ENCODE measurements at regions not wholly inside any gene's neighbourhood (a gene's known extent, or its start where the extent isn't known, plus 50 kb on each side); places are given as distances from the start of the nearest gene placed in this dataset.
"Not testable (repeated sequence)": the region's sequence is repeated elsewhere in the genome, so short reads cannot be mapped to it uniquely, and the experiment has no call there.

DNA sequence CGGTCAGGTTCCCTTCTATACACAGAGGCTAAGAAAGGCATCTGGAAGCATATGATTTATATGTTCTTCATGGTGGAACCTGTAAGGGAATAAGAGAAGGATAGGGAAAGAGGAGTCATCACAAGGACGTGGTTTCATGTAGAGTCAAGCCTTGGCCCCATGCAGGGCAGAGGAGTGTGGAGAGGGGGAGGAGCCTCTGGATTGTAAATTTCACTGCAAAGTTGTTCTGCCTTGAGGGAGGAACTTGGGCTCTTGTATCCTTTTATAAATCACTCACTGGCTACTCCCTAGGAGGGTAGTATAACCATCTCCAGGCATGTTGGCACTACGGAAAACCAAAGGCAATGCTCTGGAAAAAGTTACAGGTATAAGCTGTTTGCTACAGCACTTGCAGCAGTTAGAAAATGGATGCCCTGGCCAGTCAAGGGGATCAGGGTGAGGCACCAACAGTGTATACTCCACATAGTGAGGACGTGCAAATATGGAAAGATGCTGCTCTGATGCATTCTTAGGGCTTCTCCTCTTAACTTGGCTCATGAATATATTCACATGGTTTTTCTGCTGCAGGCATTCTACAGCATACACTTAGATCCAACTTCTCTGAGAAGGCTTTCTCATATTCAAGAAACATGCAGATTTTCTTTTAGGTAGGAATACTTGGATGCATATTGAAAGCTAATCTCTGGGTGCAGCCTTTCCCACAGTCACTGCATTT is 60.3 kb upstream of the ZNF81 start:
- DNase-seq (ENCODE audit: low read depth) = no peak
- no peak overlapping the region for H3K4me3 ChIP-seq (ENCODE audit: low read length)
- TF ChIP-seq, protein P1, sequence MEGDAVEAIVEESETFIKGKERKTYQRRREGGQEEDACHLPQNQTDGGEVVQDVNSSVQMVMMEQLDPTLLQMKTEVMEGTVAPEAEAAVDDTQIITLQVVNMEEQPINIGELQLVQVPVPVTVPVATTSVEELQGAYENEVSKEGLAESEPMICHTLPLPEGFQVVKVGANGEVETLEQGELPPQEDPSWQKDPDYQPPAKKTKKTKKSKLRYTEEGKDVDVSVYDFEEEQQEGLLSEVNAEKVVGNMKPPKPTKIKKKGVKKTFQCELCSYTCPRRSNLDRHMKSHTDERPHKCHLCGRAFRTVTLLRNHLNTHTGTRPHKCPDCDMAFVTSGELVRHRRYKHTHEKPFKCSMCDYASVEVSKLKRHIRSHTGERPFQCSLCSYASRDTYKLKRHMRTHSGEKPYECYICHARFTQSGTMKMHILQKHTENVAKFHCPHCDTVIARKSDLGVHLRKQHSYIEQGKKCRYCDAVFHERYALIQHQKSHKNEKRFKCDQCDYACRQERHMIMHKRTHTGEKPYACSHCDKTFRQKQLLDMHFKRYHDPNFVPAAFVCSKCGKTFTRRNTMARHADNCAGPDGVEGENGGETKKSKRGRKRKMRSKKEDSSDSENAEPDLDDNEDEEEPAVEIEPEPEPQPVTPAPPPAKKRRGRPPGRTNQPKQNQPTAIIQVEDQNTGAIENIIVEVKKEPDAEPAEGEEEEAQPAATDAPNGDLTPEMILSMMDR (IDR thresholded peaks at IDR 0.05; ENCODE audit: insufficient read depth, low read depth, low read length, missing control alignments) = no peak

GRCh38 chrX:47772764-47773163 is 63.9 kb upstream of the ZNF81 start:
- no peak overlapping the region for H3K4me3 ChIP-seq (ENCODE audit: low read length)
- DNase-seq (ENCODE audit: low read depth) = no peak
- TF ChIP-seq, protein P1 (IDR thresholded peaks at IDR 0.05; ENCODE audit: insufficient read depth, low read depth, low read length, missing control alignments) = no peak

- H3K4me3 ChIP-seq (ENCODE audit: low read length) = no peak overlapping the region
- TF ChIP-seq, protein P1 (IDR thresholded peaks at IDR 0.05; ENCODE audit: insufficient read depth, low read depth, low read length, missing control alignments) = no peak
- no peak for DNase-seq (ENCODE audit: low read depth)
Observed at GRCh38 chrX:47771473-47771872, 65.2 kb upstream of the ZNF81 start.

DNA sequence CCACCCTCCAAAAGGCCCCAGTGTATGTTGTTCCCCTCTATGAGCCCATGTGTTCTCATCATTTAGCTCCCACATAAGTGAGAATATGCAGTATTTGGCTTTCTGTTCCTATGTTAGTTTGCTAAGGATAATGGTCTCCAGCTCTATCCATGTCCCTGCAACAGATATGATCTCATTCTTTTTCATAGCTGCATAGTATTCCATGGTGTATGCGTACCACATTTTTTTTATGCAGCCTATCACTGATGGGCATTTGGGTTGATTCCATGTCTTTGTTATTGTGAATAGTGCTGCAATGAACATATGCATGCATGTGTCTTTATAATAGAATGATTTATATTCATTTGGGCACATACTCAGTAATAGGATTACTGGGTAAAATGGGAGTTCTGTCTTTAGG is 73.9 kb upstream of the ZNF81 start:
- not testable (repeated sequence) for H3K4me3 ChIP-seq (ENCODE audit: low read length); DNase-seq (ENCODE audit: low read depth)

DNA sequence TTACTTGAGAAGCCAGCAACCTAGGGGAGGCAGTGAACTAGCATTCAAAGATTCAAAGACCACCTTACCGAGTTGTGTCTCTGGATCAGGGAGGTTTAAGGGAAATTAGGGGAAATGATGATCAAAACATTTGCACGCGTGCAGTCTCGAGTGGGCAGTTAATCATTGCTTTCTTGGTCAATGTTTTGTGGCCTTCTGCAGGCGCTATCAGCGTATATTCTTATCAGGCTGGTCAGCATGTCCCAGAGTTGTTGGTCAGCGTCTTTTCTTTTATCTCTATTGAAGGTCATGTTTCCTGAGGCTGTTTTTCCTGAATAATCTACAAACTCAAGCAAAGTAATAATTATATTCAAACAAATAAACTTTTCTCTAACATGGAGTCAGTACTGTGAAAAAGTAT is 84.0 kb upstream of the ZNF81 start:
- no peak overlapping the region for H3K4me3 ChIP-seq (ENCODE audit: low read length)
- DNase-seq (ENCODE audit: low read depth) = no peak
- TF ChIP-seq, protein P1 (IDR thresholded peaks at IDR 0.05; ENCODE audit: insufficient read depth, low read depth, low read length, missing control alignments) = no peak

GRCh38 chrX:47751670-47752069 is 85.0 kb upstream of the ZNF81 start:
- peak; percentile 41 for DNase-seq (ENCODE audit: low read depth)
- TF ChIP-seq, protein P1 (IDR thresholded peaks at IDR 0.05; ENCODE audit: insufficient read depth, low read depth, low read length, missing control alignments) = peak; percentile 45
- no peak overlapping the region for H3K4me3 ChIP-seq (ENCODE audit: low read length)

GRCh38 chrX:47749185-47749967 is 87.3 kb upstream of the ZNF81 start:
- DNase-seq (ENCODE audit: low read depth) = no peak
- TF ChIP-seq, protein P1 (IDR thresholded peaks at IDR 0.05; ENCODE audit: insufficient read depth, low read depth, low read length, missing control alignments) = no peak
- H3K4me3 ChIP-seq (ENCODE audit: low read length) = no peak overlapping the region

Measured in epithelial cell of esophagus (primary cell).